Gastrocnemius medialis (tissue), 4 donors: ENCODE measurements at regions not wholly inside any gene's neighbourhood (a gene's known extent, or its start where the extent isn't known, plus 50 kb on each side); places are given as distances from the start of the nearest gene placed in this dataset.

Experiments used
- ATAC-seq, 2 donors: fragments of 150-250 bp; one replicate each; pipeline ENCODE4 v1.9.1; 2016
- DNase-seq, 2 donors: peaks; one replicate each; pipeline ENCODE4 v3.0.0-alpha.2; 2019
- H3K27ac ChIP-seq, 4 donors: fragments of 200-600 bp; sonication (generic); 1 replicate in 1 of 4; 2 replicates in 3 of 4; pipeline ENCODE4 v1.5.1; 2016 to 2018; ENCODE audit warnings: mild to moderate bottlenecking in 2 of 4, moderate library complexity in 1 of 4
- H3K27me3 ChIP-seq, 3 donors: fragments of 200-600 bp; sonication (generic) in 2 of 3; 1 replicate in 1 of 3; 2 replicates in 2 of 3; pipeline versions ENCODE4 v1.5.1 to v1.6.0; 2016 to 2019; ENCODE audit warnings: mild to moderate bottlenecking in 1 of 3, moderate library complexity in 1 of 3
- H3K36me3 ChIP-seq, 2 donors: fragments of 200-600 bp; sonication (generic) in 1 of 2; one replicate each; pipeline ENCODE4 v1.5.1; 2017 to 2018
- H3K4me1 ChIP-seq, 2 donors: fragments of 200-600 bp; sonication (generic) in 1 of 2; one replicate each; pipeline ENCODE4 v1.5.1; 2016 to 2017; ENCODE audit warnings: mild to moderate bottlenecking in 2 of 2
- H3K4me3 ChIP-seq, 4 donors: fragments of 200-600 bp; sonication (generic) in 3 of 4; 1 replicate in 1 of 4; 2 replicates in 3 of 4; pipeline ENCODE4 v1.5.1; 2016 to 2019; ENCODE audit warnings: mild to moderate bottlenecking in 2 of 4
- H3K9me3 ChIP-seq, 3 donors: fragments of 200-600 bp; sonication (generic) in 2 of 3; 1 replicate in 1 of 3; 2 replicates in 2 of 3; pipeline ENCODE4 v1.5.1; 2016 to 2019
- POLR2A ChIP-seq, 2 donors: fragments of 450-650 bp; IDR thresholded peaks; one replicate each; pipeline ENCODE4 v1.6.1; 2017; ENCODE audit warnings: antibody characterized with exemption in 2 of 2, mild to moderate bottlenecking in 2 of 2, moderate library complexity in 2 of 2
- in situ Hi-C, 4 donors: fragments of 200-750 bp; cut with MboI; loops; one replicate each; pipeline versions ENCODE4 v1.15.0 to v1.8.0; 2017; ENCODE audit warnings: low sequenced_read_pairs in 4 of 4
- intact Hi-C: fragments of 100-400 bp; cut with DNase I; formaldehyde crosslinking; loops from one replicate; pipeline ENCODE4 v1.15.1; 2023; ENCODE audit warnings: low total_unique reads
- TF ChIP-seq, protein P1 (sequence below), 5 experiments: fragments of 450-650 bp in 3 of 5; fragments of 200-600 bp in 2 of 5; sonication (generic) in 2 of 5; IDR thresholded peaks in 4 of 5; conservative IDR thresholded peaks in 1 of 5; 1 replicate in 4 of 5; 2 replicates in 1 of 5; pipeline ENCODE4 v1.5.1; 2016 to 2019; ENCODE audit warnings: antibody characterized with exemption in 5 of 5, mild to moderate bottlenecking in 3 of 5, moderate library complexity in 3 of 5

DNA sequence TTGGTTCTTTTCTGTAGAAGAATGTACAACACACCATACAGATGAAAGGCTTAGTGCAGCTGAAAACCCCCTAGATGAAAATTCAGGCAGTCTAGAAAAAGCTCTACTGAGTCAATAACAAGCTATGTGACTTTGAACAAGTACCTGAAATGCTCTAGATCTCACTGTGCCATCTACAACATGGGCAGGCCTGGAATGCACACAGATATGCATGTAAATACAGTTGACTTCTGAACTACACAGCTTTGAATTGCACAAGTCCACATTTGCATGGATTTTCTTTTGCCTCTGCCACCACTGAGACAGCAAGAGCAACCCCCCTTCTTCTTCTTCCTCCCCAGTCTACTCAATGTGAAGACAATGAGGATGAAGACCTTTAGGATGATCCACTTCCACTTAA lies 98.4 kb downstream of the CNTN3 start:
- H3K36me3 ChIP-seq: no peaks in the 10 kb centered on the region
- no peaks in the 10 kb centered on the region for H3K4me1 ChIP-seq
- H3K27ac ChIP-seq: no peak overlapping the region
- in situ Hi-C loops (no loop called here), intact Hi-C loops (no loop called here)
- no peaks in the 10 kb centered on the region for H3K27me3 ChIP-seq
- TF ChIP-seq, protein P1, sequence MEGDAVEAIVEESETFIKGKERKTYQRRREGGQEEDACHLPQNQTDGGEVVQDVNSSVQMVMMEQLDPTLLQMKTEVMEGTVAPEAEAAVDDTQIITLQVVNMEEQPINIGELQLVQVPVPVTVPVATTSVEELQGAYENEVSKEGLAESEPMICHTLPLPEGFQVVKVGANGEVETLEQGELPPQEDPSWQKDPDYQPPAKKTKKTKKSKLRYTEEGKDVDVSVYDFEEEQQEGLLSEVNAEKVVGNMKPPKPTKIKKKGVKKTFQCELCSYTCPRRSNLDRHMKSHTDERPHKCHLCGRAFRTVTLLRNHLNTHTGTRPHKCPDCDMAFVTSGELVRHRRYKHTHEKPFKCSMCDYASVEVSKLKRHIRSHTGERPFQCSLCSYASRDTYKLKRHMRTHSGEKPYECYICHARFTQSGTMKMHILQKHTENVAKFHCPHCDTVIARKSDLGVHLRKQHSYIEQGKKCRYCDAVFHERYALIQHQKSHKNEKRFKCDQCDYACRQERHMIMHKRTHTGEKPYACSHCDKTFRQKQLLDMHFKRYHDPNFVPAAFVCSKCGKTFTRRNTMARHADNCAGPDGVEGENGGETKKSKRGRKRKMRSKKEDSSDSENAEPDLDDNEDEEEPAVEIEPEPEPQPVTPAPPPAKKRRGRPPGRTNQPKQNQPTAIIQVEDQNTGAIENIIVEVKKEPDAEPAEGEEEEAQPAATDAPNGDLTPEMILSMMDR (IDR thresholded peaks at IDR 0.05 in 4 of 5, conservative IDR thresholded peaks at IDR 0.05 in 1 of 5): no peak
- TF ChIP-seq POLR2A (IDR thresholded peaks at IDR 0.05): no peak
- no peaks in the 10 kb centered on the region for H3K9me3 ChIP-seq
- DNase-seq (no peak), ATAC-seq (no peak)
- no peak overlapping the region for H3K4me3 ChIP-seq

DNA sequence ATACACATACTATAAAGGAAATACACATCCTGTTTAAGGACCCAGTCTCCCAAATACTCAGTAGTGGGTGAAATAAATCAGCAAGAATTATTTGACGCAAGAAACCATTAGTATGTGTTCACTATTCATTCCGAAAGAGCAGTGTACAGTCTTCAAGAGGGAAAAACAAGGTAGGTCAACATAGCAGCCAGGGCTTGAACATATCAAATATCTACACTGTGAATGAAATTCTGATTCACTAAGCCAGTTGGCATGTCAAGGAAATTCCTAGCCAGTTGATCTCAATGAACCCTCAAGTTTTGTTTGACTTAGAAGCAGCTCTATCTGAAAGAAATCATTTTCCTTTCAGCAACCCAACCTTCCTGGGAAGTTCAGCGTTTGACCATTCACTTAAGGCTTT lies 99.0 kb downstream of the CNTN3 start:
- ATAC-seq (no peak), DNase-seq (no peak)
- Histone ChIP-seq H3K4me3 (no peak overlapping the region), H3K4me1 (no peaks in the 10 kb centered on the region), H3K27me3 (no peaks in the 10 kb centered on the region), H3K27ac (no peak overlapping the region), H3K36me3 (no peaks in the 10 kb centered on the region), H3K9me3 (no peaks in the 10 kb centered on the region)
- TF ChIP-seq, protein P1 (IDR thresholded peaks at IDR 0.05 in 4 of 5, conservative IDR thresholded peaks at IDR 0.05 in 1 of 5): no peak
- no peak for TF ChIP-seq POLR2A (IDR thresholded peaks at IDR 0.05)
- in situ Hi-C loops (no loop called here), intact Hi-C loops (no loop called here)

DNA sequence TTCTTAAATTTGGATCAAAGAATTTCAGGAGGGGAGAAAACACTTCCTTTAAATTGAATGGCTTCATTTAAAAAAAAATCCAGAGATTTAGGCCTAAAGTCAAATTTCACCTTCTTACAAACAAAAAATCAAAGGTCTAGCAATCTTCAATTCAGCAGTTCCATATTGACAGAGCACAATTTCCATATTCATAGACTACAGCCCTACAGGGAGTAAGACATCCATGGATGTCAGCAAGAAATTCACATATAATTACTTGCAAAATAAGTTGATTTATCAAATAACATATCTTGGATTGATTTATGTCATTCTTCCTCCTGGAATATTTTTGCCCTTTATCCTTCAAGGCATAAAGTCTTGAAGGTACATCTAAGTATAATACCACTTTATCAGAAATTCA lies 103.4 kb downstream of the CNTN3 start:
- H3K27ac ChIP-seq: no peak overlapping the region
- intact Hi-C loops: no loop called here
- DNase-seq: no peak
- TF ChIP-seq, protein P1 (IDR thresholded peaks at IDR 0.05 in 4 of 5, conservative IDR thresholded peaks at IDR 0.05 in 1 of 5): no peak
- no peak for TF ChIP-seq POLR2A (IDR thresholded peaks at IDR 0.05)
- H3K4me1 ChIP-seq: no peaks in the 10 kb centered on the region
- no peaks in the 10 kb centered on the region for H3K36me3 ChIP-seq
- no peaks in the 10 kb centered on the region for H3K27me3 ChIP-seq
- ATAC-seq: no peak
- no peak overlapping the region for H3K4me3 ChIP-seq
- no peaks in the 10 kb centered on the region for H3K9me3 ChIP-seq
- in situ Hi-C loops: no loop called here

DNA sequence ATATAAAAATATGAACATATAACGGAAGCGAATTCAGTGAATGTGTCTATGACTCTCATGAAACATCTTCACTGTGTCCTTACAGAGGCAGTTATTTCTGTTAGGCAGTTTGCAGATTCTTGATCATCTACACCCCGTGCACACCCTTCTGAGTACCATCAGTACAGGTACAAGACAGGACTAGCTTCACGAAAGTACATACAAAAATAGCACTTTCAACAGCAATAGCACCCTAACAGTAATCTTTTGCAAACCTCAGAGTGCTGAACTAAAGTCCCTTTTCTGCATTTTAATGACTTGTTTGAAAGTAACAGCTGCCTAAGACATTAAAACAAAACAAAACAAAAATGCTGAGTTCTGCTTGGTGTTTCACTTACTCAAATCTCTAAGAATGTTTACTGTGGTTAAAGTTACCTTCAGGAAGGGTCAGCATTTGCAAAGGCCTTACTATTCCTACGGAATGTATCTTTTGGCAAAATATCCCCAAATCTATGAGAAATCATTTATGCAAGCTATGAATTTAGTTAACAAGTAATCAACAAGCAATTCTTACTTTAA lies 104.1 kb downstream of the CNTN3 start:
- intact Hi-C loops: no loop called here
- in situ Hi-C loops: no loop called here
- Histone ChIP-seq H3K27me3 (no peaks in the 10 kb centered on the region), H3K4me1 (no peaks in the 10 kb centered on the region), H3K36me3 (no peaks in the 10 kb centered on the region), H3K9me3 (no peaks in the 10 kb centered on the region), H3K4me3 (no peak overlapping the region), H3K27ac (no peak overlapping the region)
- ATAC-seq: no peak
- TF ChIP-seq, protein P1 (IDR thresholded peaks at IDR 0.05 in 4 of 5, conservative IDR thresholded peaks at IDR 0.05 in 1 of 5): no peak
- TF ChIP-seq POLR2A (IDR thresholded peaks at IDR 0.05): no peak
- DNase-seq: no peak

DNA sequence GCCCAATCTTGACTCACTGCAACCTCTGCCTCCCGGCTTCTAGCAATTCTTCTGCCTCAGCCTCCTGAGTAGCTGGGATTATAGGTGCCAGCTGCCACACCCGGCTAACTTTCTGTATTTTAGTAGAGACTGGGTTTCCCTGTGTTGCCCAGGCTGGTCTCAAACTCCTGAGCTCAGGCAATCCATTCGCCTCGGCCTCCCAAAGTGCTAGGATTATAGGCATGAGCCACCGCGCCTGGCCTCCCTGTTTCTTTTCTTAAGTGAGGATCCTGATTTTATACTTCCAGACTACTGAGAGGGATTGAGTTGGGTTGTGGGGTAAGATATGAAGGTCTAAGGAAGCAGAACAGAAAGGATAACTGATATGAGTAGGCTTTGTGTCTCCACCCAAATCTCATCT lies 106.8 kb downstream of the CNTN3 start:
- Histone ChIP-seq H3K36me3 (no peaks in the 10 kb centered on the region), H3K27ac (no peak overlapping the region), H3K4me1 (no peaks in the 10 kb centered on the region), H3K9me3 (no peaks in the 10 kb centered on the region), H3K27me3 (no peaks in the 10 kb centered on the region), H3K4me3 (no peak overlapping the region)
- in situ Hi-C loops (no loop called here), intact Hi-C loops (no loop called here)
- ATAC-seq (no peak), DNase-seq (no peak)
- TF ChIP-seq POLR2A (IDR thresholded peaks at IDR 0.05): no peak
- TF ChIP-seq, protein P1 (IDR thresholded peaks at IDR 0.05 in 4 of 5, conservative IDR thresholded peaks at IDR 0.05 in 1 of 5): no peak
